HCEC 1CT (cell line): ENCODE measurements at regions not wholly inside any gene's neighbourhood (a gene's known extent, or its start where the extent isn't known, plus 50 kb on each side); places are given as distances from the start of the nearest gene placed in this dataset.
"Not testable (repeated sequence)": the region's sequence is repeated elsewhere in the genome, so short reads cannot be mapped to it uniquely, and the experiment has no call there.

ENCODE experiments used
- DNase-seq: peaks from one replicate; pipeline ENCODE4 v3.0.0-alpha.2; 2017

- DNase-seq, result no peak
Measured at GRCh38 chr22:23500508-23501260, 79.4 kb downstream of the IGLL1 start.

- DNase-seq, result no peak
Measured at GRCh38 chr22:23499845-23500500, 80.1 kb downstream of the IGLL1 start.

GRCh38 chr22:23498811-23499798 lies 81.0 kb downstream of the IGLL1 start:
- DNase-seq, result no peak

- not testable (repeated sequence) for DNase-seq
Measured at GRCh38 chr22:23497889-23498288, 82.2 kb downstream of the IGLL1 start.

GRCh38 chr22:23497016-23497885 lies 82.8 kb downstream of the IGLL1 start:
- DNase-seq, result no peak

- DNase-seq, result no peak
Measured at GRCh38 chr22:23496445-23496833, 83.7 kb downstream of the IGLL1 start.

GRCh38 chr22:23495614-23496444 lies 84.3 kb downstream of the IGLL1 start:
- DNase-seq, result no peak

- no peak for DNase-seq
Measured at GRCh38 chr22:23494930-23495266, 85.2 kb downstream of the IGLL1 start.

- DNase-seq, result no peak
Measured at GRCh38 chr22:23485490-23485889, 94.6 kb downstream of the IGLL1 start.

GRCh38 chr22:23484651-23485050 lies 95.4 kb downstream of the IGLL1 start:
- DNase-seq, result no peak

GRCh38 chr22:23481369-23481768 lies 98.7 kb downstream of the IGLL1 start:
- no peak for DNase-seq

- no peak for DNase-seq
Measured at GRCh38 chr22:23478175-23478574, 101.9 kb downstream of the IGLL1 start.

GRCh38 chr22:23474531-23474930 lies 105.6 kb downstream of the IGLL1 start:
- DNase-seq, result not testable (repeated sequence)

GRCh38 chr22:23473901-23474300 lies 106.2 kb downstream of the IGLL1 start:
- DNase-seq, result no peak

- DNase-seq, result not testable (repeated sequence)
Measured at GRCh38 chr22:23472376-23472775, 107.7 kb downstream of the IGLL1 start.

- DNase-seq, result no peak
Measured at GRCh38 chr22:23471698-23472097, 108.4 kb downstream of the IGLL1 start.

- DNase-seq, result no peak
Measured at GRCh38 chr22:23470811-23471389, 109.2 kb downstream of the IGLL1 start.

GRCh38 chr22:23467721-23468294 lies 112.3 kb downstream of the IGLL1 start:
- DNase-seq, result no peak

- DNase-seq, result no peak
Measured at GRCh38 chr22:23466351-23466750, 113.7 kb downstream of the IGLL1 start.

GRCh38 chr22:23464796-23465195 lies 115.3 kb downstream of the IGLL1 start:
- not testable (repeated sequence) for DNase-seq
